IMR-90 (cell line): ENCODE measurements at regions not wholly inside any gene's neighbourhood (a gene's known extent, or its start where the extent isn't known, plus 50 kb on each side); places are given as distances from the start of the nearest gene placed in this dataset.

Experiments
- ATAC-seq: fragments of 200-7000 bp; cut with Tn5 transposase; 2 replicates; pipeline ENCODE4 v1.9.1; 2020; ENCODE audit warnings: low read depth, mild to moderate bottlenecking, moderate library complexity
- BruUV-seq: library from RNA; stranded (reverse); fragments of 400-500 nt; replicated peaks from 2 replicates; lab custom pipeline; 2021; lab: Mats Ljungman, UMichigan
- CTCF ChIA-PET: fragments of 300-600 bp; formaldehyde crosslinking; extraction: SDS; loops from one replicate; lab custom pipeline; 2021; ENCODE audit warnings: antibody characterized with exemption; lab: Yijun Ruan, JAX
- POLR2A ChIA-PET: fragments of 300-600 bp; sonication (Branson Sonifier 250); formaldehyde crosslinking; loops from one replicate; lab custom pipeline; 2022; ENCODE audit warnings: antibody characterized with exemption; ENCODE audit not compliant: unreplicated experiment; lab: Charles Lee
- DNase-seq: peaks from one replicate; pipeline ENCODE4 v3.0.0; 2013
- H2AFZ ChIP-seq: replicated peaks from 2 replicates; pipeline ENCODE3; 2013; ENCODE audit warnings: low read length, mild to moderate bottlenecking; ENCODE audit not compliant: poor library complexity
- H2AK5ac ChIP-seq: 2 replicates; pipeline ENCODE4 v1.6.1; 2013; ENCODE audit warnings: low read depth, low read length, inconsistent platforms
- H2AK9ac ChIP-seq: replicated peaks from 2 replicates; pipeline ENCODE3; 2013; ENCODE audit warnings: mild to moderate bottlenecking, low read depth, low read length, moderate library complexity; ENCODE audit not compliant: poor library complexity
- H2BK120ac ChIP-seq: 2 replicates; pipeline ENCODE4 v1.6.1; 2013; ENCODE audit warnings: low read depth, low read length, inconsistent platforms
- H2BK15ac ChIP-seq: 3 replicates; pipeline ENCODE4 v1.6.1; 2013; ENCODE audit warnings: low read depth, low read length, inconsistent platforms
- H2BK20ac ChIP-seq: 2 replicates; pipeline ENCODE4 v1.6.1; 2013; ENCODE audit warnings: low read depth, mild to moderate bottlenecking, inconsistent platforms, low read length, moderate library complexity
- H2BK5ac ChIP-seq: 2 replicates; pipeline ENCODE4 v1.6.1; 2013; ENCODE audit warnings: mild to moderate bottlenecking, low read depth, low read length, inconsistent platforms; ENCODE audit not compliant: poor library complexity, severe bottlenecking
- H3K14ac ChIP-seq: replicated peaks from 2 replicates; pipeline ENCODE4 v1.6.1; 2013; ENCODE audit warnings: low read depth, low read length, inconsistent platforms
- H3K18ac ChIP-seq: 2 replicates; pipeline ENCODE4 v1.6.1; 2013; ENCODE audit warnings: low read depth, low read length, control low read depth
- H3K23ac ChIP-seq: 2 replicates; pipeline ENCODE4 v1.6.1; 2013; ENCODE audit warnings: low read depth, low read length, inconsistent platforms
- H3K27ac ChIP-seq: 2 replicates; pipeline ENCODE4 v1.5.1; 2013; ENCODE audit warnings: mild to moderate bottlenecking, control low read depth, low read length; ENCODE audit not compliant: insufficient read depth
- H3K27me3 ChIP-seq: 2 replicates; pipeline ENCODE4 v1.6.1; 2013; ENCODE audit warnings: low read length; ENCODE audit not compliant: control insufficient read depth, insufficient read depth
- H3K36me3 ChIP-seq: 2 replicates; pipeline ENCODE4 v1.6.1; 2013; ENCODE audit warnings: low read length, mixed read lengths; ENCODE audit not compliant: control insufficient read depth, insufficient read depth
- H3K4ac ChIP-seq: 2 replicates; pipeline ENCODE4 v1.6.1; 2013; ENCODE audit warnings: low read depth, low read length, inconsistent platforms
- H3K4me1 ChIP-seq: 2 replicates; pipeline ENCODE4 v1.6.1; 2013; ENCODE audit warnings: low read length, mixed read lengths; ENCODE audit not compliant: control insufficient read depth, insufficient read depth
- H3K4me2 ChIP-seq: 2 replicates; pipeline ENCODE4 v1.6.1; 2013; ENCODE audit warnings: low read depth, mild to moderate bottlenecking, control low read depth, low read length, moderate library complexity
- H3K4me3 ChIP-seq: 2 replicates; pipeline ENCODE4 v1.5.1; 2013; ENCODE audit warnings: low read depth, mild to moderate bottlenecking, control low read depth, low read length, moderate library complexity; ENCODE audit not compliant: insufficient read depth
- H3K56ac ChIP-seq: 2 replicates; pipeline ENCODE4 v1.6.1; 2013; ENCODE audit warnings: low read length, inconsistent platforms; ENCODE audit not compliant: insufficient read depth; ENCODE audit errors: extremely low read depth
- H3K79me1 ChIP-seq, 2 experiments: 2 replicates each; pipeline ENCODE4 v1.6.1; 2013; ENCODE audit warnings: low read length in 2 of 2, inconsistent platforms in 1 of 2, low read depth in 1 of 2
- H3K9ac ChIP-seq: 2 replicates; pipeline ENCODE4 v1.6.1; 2013; ENCODE audit warnings: low read depth, low read length, control low read depth
- H3K9me1 ChIP-seq: 2 replicates; pipeline ENCODE4 v1.6.1; 2013; ENCODE audit warnings: low read length, inconsistent platforms; ENCODE audit not compliant: insufficient read depth
- H3K9me3 ChIP-seq: 2 replicates; pipeline ENCODE4 v1.6.1; 2013; ENCODE audit warnings: low read length; ENCODE audit not compliant: control insufficient read depth, insufficient read depth
- H4K20me1 ChIP-seq: 2 replicates; pipeline ENCODE4 v1.6.1; 2013; ENCODE audit warnings: low read length, inconsistent platforms; ENCODE audit not compliant: insufficient read depth
- H4K5ac ChIP-seq: 2 replicates; pipeline ENCODE4 v1.6.1; 2013; ENCODE audit warnings: mild to moderate bottlenecking, low read depth, low read length, control low read depth
- H4K8ac ChIP-seq, 2 experiments: 2 replicates each; pipeline ENCODE4 v1.6.1; 2013; ENCODE audit warnings: low read depth in 2 of 2, low read length in 2 of 2, control low read depth in 1 of 2, inconsistent platforms in 1 of 2
- H4K91ac ChIP-seq: 2 replicates; pipeline ENCODE4 v1.6.1; 2013; ENCODE audit warnings: low read depth, low read length, inconsistent platforms; ENCODE audit not compliant: insufficient read depth
- CEBPB ChIP-seq: IDR thresholded peaks from 2 replicates; pipeline ENCODE4 v1.6.1; 2012; ENCODE audit warnings: low read depth, low read length, improper control_type of control experiment
- CHD1 ChIP-seq: IDR thresholded peaks from 2 replicates; pipeline ENCODE4 v1.6.1; 2012; ENCODE audit warnings: low read depth, low read length, improper control_type of control experiment
- CTCF ChIP-seq: conservative IDR thresholded peaks from 2 replicates; pipeline ENCODE4 v1.5.1; 2012; ENCODE audit warnings: mild to moderate bottlenecking, low read depth, low read length, improper control_type of control experiment
- FOS ChIP-seq: fragments of 150-350 bp; IDR thresholded peaks from 2 replicates; pipeline ENCODE4 v1.6.1; 2016; ENCODE audit warnings: low read depth, low read length
- RFX5 ChIP-seq: IDR thresholded peaks from 2 replicates; pipeline ENCODE4 v1.8.0; 2012; ENCODE audit warnings: low read depth, mild to moderate bottlenecking, low read length, moderate library complexity
- SMC3 ChIP-seq: fragments of 150-350 bp; IDR thresholded peaks from 2 replicates; pipeline ENCODE4 v1.6.1; 2016; ENCODE audit warnings: low read depth, mild to moderate bottlenecking, antibody characterized with exemption, low read length, moderate library complexity
- USF2 ChIP-seq: fragments of 150-350 bp; IDR thresholded peaks from 2 replicates; pipeline ENCODE4 v1.6.1; 2017; ENCODE audit warnings: mild to moderate bottlenecking, antibody characterized with exemption, low read length, low read depth
- WGBS, 2 experiments: methylation state at CpG; one replicate each; pipeline versions ENCODE4 v1.1.5 to v1.1.7; 2013; ENCODE audit warnings: missing lambda C conversion rate in 2 of 2; ENCODE audit not compliant: insufficient read length in 1 of 2; ENCODE audit errors: extremely low coverage in 2 of 2; 5-methylcytosine and 5-hydroxymethylcytosine counted together
- dilution Hi-C: fragments of 300-500 bp; cut with HindIII; formaldehyde crosslinking; loops from one replicate; pipeline ENCODE4 v1.14.3; 2018; ENCODE audit warnings: low sequenced_read_pairs; ENCODE audit not compliant: unreplicated experiment
- in situ Hi-C: fragments of 300-500 bp; cut with MboI; formaldehyde crosslinking; loops from 3 replicates; pipeline ENCODE4 v1.14.3; 2019; ENCODE audit warnings: low sequenced_read_pairs, inconsistent platforms, mixed read lengths
- intact Hi-C: fragments of 100-400 bp; cut with micrococcal nuclease; formaldehyde crosslinking; loops from 2 replicates; pipeline ENCODE4 v1.10.0; 2022

GRCh38 chr9:106112935-106113334, 418.6 kb downstream of the TMEM38B start:
- Histone ChIP-seq H4K8ac (no peak overlapping the region), H3K27me3 (no peaks in the 10 kb centered on the region), H2AK9ac (no peak overlapping the region), H3K14ac (no peak overlapping the region), H3K79me1 (no peaks in the 10 kb centered on the region), H3K9me3 (peaks cover 8% of the 10 kb centered on the region; the same call in 1 of the 2 replicates), H4K91ac (no peak overlapping the region), H3K27ac (no peak overlapping the region), H3K4ac (no peak overlapping the region), H3K18ac (no peak overlapping the region), H3K23ac (no peak overlapping the region), H2BK15ac (no peak overlapping the region), H2BK20ac (no peak overlapping the region), H4K20me1 (no peaks in the 10 kb centered on the region), H2AK5ac (no peak overlapping the region), H2BK5ac (no peak overlapping the region), H3K36me3 (no peaks in the 10 kb centered on the region), H2AFZ (no peak overlapping the region), H3K4me2 (no peak overlapping the region), H3K4me1 (no peaks in the 10 kb centered on the region), H3K9ac (no peak overlapping the region), H2BK120ac (no peak overlapping the region), H3K56ac (no peak overlapping the region), H4K5ac (no peak overlapping the region), H3K9me1 (no peaks in the 10 kb centered on the region), H3K4me3 (no peak overlapping the region)
- ChIA-PET CTCF (no interaction called here), POLR2A (no interaction called here)
- whole genome bisulfite sequencing, 2 experiments, result no CpG with 5 or more reads among the region's 5 CpGs
- in situ Hi-C loops, result no loop called here
- no TSS peak for BruUV-seq
- ATAC-seq (no peak), DNase-seq (no peak)
- dilution Hi-C loops, result no loop called here
- no peak for TF ChIP-seq SMC3
- no peak for TF ChIP-seq FOS
- TF ChIP-seq CHD1, result no peak
- TF ChIP-seq CEBPB, result no peak
- TF ChIP-seq CTCF, result no peak
- no peak for TF ChIP-seq RFX5
- TF ChIP-seq USF2, result no peak
- intact Hi-C loops, result no loop called here
